ENCODE measurements at regions not wholly inside any gene's neighbourhood (a gene's known extent, or its start where the extent isn't known, plus 50 kb on each side); places are given as distances from the start of the nearest gene placed in this dataset.
"Not testable (repeated sequence)": the region's sequence is repeated elsewhere in the genome, so short reads cannot be mapped to it uniquely, and the experiment has no call there.

DNA sequence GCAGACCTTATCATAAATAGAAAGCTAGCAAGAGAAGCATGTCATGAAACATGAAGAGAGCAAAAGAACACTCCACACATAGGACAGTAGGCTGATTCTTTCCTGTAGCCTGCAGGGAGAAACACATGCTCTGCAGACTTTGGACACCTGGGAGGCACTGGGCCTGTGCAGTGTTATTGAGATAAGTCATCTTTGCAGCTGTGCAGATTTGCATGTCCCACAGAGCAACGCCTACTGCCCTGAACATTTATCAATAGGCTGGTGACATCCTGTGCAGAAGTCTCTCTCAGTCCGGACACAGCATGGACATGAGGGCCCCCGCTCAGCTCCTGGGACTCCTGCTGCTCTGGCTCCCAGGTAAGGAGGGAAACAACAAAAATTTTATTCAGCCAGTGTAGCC is 1277.1 kb downstream of the RPIA start:
- TF ChIP-seq, protein P1, sequence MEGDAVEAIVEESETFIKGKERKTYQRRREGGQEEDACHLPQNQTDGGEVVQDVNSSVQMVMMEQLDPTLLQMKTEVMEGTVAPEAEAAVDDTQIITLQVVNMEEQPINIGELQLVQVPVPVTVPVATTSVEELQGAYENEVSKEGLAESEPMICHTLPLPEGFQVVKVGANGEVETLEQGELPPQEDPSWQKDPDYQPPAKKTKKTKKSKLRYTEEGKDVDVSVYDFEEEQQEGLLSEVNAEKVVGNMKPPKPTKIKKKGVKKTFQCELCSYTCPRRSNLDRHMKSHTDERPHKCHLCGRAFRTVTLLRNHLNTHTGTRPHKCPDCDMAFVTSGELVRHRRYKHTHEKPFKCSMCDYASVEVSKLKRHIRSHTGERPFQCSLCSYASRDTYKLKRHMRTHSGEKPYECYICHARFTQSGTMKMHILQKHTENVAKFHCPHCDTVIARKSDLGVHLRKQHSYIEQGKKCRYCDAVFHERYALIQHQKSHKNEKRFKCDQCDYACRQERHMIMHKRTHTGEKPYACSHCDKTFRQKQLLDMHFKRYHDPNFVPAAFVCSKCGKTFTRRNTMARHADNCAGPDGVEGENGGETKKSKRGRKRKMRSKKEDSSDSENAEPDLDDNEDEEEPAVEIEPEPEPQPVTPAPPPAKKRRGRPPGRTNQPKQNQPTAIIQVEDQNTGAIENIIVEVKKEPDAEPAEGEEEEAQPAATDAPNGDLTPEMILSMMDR (optimal IDR thresholded peaks at IDR 0.05 in 1 of 3, IDR thresholded peaks at IDR 0.05 in 1 of 3, conservative IDR thresholded peaks at IDR 0.05 in 1 of 3; ENCODE audit: extremely low read depth in 1 of 3, insufficient read depth in 2 of 3, low read length in 3 of 3) = not testable (repeated sequence)
- not testable (repeated sequence) for TF ChIP-seq EZH2 (IDR thresholded peaks at IDR 0.05; ENCODE audit: low read length)

Measured in keratinocyte (primary cell).